ENCODE measurements at regions not wholly inside any gene's neighbourhood (a gene's known extent, or its start where the extent isn't known, plus 50 kb on each side); places are given as distances from the start of the nearest gene placed in this dataset.

DNA sequence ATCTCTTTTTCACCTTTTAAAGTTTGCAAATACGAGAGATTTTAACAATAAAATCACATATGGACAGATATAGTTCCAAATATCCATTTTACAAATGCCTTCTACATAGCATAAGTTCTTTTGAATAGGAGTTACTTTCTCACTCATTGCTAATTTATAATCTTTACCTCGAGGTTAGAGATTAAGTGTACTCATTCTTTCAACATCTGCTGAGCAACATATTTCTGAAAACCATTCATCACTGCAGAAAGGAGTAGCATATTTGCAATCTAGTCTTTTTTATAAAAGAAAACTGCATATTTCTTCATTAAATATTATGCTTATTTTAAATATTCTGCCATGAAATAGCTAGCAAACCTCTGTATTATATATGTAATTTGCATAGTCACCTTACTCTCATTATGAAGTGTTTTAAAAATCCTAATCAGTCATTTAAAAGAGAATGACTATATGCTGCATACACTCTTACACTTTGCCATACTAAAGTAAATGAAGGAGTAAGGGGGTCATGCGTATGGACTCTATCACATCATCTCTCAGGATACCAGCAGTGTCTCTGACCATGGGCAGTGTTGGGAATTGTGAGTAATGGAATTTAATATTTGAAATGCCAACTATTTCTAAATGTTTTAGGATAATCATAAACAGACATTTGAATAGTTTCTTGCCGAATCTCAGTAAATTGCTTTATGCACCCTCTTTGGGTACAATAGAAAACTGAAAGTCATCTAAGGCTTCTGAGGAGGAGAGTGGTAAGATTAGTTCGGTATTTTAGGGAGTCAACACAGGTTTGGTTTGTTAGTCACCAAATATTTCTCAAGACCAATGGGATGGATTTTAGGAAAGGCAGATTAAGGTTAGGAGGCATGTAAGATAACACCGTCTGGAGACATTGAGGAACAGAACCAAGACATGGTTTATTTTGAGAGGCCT, 524.8 kb upstream of the ATP2B1 start:
- TF ChIP-seq POLR2A (IDR thresholded peaks at IDR 0.05) (no peak), POLR2AphosphoS5 (IDR thresholded peaks at IDR 0.05) (no peak)
- TF ChIP-seq, protein P1, sequence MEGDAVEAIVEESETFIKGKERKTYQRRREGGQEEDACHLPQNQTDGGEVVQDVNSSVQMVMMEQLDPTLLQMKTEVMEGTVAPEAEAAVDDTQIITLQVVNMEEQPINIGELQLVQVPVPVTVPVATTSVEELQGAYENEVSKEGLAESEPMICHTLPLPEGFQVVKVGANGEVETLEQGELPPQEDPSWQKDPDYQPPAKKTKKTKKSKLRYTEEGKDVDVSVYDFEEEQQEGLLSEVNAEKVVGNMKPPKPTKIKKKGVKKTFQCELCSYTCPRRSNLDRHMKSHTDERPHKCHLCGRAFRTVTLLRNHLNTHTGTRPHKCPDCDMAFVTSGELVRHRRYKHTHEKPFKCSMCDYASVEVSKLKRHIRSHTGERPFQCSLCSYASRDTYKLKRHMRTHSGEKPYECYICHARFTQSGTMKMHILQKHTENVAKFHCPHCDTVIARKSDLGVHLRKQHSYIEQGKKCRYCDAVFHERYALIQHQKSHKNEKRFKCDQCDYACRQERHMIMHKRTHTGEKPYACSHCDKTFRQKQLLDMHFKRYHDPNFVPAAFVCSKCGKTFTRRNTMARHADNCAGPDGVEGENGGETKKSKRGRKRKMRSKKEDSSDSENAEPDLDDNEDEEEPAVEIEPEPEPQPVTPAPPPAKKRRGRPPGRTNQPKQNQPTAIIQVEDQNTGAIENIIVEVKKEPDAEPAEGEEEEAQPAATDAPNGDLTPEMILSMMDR (IDR thresholded peaks at IDR 0.05 in 8 of 11, conservative IDR thresholded peaks at IDR 0.05 in 3 of 11), result no peak

Data from spleen (tissue), 7 donors.